HG03432 (cell line): ENCODE measurements at regions not wholly inside any gene's neighbourhood (a gene's known extent, or its start where the extent isn't known, plus 50 kb on each side); places are given as distances from the start of the nearest gene placed in this dataset.
"Not testable (repeated sequence)": the region's sequence is repeated elsewhere in the genome, so short reads cannot be mapped to it uniquely, and the experiment has no call there.

ENCODE experiments used
- ATAC-seq: cut with Tn5 transposase; IDR thresholded peaks from one replicate; pipeline ENCODE4 v1.9.1; 2021; ENCODE audit warnings: mild to moderate bottlenecking, moderate library complexity; ENCODE audit not compliant: unreplicated experiment

GRCh38 chr6:168864541-168865460 lies 388.8 kb downstream of the THBS2 start:
- no peak for ATAC-seq

DNA sequence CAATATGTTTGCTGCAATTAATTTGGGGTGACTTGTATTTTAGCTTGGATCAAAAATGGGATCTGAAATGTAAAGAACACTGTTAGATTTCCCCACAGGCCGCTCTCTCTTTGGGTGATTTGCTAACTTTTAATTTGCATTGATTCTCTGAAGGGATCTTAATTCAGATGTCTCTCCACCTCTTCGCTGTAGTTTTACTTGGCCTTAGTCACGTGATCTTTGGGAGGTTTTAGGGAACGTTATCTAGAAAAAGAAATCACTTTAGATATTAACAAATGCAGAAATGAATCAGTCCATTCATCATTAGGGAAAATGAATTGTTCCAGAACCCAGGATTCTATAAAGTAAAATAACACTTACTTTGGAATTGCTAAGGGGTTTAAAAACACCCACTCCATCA lies 390.2 kb downstream of the THBS2 start:
- ATAC-seq, result no peak

GRCh38 chr6:168862346-168862980 lies 391.2 kb downstream of the THBS2 start:
- no peak for ATAC-seq

DNA sequence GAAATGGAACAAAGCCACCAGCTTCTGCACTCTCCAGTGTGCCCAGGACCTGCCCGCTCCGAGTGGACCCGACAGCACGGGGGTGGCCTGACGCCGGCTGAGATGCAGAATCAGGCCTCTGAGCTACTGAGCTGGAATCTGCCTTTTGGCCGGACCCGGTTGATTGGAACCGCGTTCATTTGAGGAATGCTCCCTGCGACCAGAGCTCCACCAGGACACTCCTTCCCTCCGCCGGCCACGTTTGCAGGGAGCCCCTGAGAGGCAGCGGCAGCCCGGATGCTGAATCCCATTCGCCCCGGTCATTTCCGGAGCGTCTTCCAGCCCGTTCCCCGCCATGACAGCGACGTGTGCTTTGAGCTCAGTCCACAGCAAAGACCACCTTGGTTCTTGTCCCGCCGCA lies 392.7 kb downstream of the THBS2 start:
- no peak for ATAC-seq

DNA sequence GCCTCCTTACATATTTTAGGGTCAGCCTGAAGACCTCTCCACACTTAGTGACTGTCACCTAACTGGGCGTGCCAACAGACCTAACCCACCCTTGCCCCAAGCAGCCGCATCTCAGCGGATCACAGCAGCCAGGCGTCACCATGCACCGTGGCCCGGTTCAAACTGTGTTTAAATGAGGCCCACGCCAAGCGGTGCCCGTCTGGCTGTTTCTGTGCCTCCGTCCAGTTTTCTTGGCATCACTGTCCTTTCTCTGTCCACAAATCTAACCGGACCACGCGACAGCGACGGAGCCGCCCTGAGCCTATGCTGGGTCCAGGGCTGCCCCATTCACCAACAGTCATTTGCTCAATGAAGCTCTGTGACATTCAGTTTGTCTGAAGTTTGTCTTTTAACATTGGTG lies 393.3 kb downstream of the THBS2 start:
- no peak for ATAC-seq

GRCh38 chr6:168858926-168859325 lies 394.7 kb downstream of the THBS2 start:
- ATAC-seq, result no peak

- ATAC-seq, result no peak
Observed at GRCh38 chr6:168856914-168857313, 396.7 kb downstream of the THBS2 start.

GRCh38 chr6:168852376-168852884 lies 401.2 kb downstream of the THBS2 start:
- no peak for ATAC-seq

GRCh38 chr6:168851460-168852375 lies 401.9 kb downstream of the THBS2 start:
- no peak for ATAC-seq

- ATAC-seq, result not testable (repeated sequence)
Observed at GRCh38 chr6:168850027-168850736, 403.5 kb downstream of the THBS2 start.

DNA sequence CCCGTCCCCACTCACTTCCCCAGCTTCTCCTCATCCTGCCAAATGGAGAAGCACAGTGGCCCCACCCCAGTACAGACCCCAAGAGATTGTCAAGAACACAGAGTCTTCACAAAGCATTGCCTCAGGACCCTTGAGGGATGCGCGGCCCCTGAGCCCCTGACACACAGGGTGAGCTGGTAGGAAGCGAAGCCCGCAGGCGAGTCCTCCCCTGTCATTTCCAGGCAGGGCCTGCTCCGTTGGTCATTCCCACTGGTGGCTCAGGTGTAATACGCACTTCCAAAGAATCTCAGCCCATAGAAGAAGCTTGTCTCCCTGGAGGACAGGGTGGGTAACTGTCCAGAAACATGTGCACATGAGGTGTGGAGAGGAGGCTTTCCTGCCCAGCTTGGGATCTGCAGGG lies 404.2 kb downstream of the THBS2 start:
- no peak for ATAC-seq

DNA sequence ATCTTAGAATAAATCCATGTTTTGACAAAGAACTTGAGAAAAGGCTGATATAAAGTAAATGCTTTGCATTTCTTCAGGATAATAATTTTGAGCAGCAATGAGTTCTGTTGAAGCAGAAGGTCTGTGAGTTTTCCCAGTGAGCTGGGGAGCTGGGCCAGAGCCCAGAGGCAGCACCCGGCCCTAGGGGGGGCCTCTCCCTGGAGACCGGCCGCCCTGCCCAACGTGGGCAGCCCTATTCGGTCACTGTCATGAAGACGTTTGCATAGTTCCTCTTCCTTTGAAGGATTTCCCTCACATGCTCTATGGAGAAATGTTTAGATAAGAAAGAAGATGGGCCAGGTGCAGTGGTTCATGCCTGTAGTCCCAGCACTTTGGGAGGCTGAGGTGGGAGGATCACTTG lies 404.8 kb downstream of the THBS2 start:
- ATAC-seq, result no peak

- no peak for ATAC-seq
Observed at GRCh38 chr6:168844821-168845609, 404.0 kb downstream of the SMOC2 start.

- ATAC-seq, result not testable (repeated sequence)
Observed at GRCh38 chr6:168842632-168843212, 401.7 kb downstream of the SMOC2 start.

DNA sequence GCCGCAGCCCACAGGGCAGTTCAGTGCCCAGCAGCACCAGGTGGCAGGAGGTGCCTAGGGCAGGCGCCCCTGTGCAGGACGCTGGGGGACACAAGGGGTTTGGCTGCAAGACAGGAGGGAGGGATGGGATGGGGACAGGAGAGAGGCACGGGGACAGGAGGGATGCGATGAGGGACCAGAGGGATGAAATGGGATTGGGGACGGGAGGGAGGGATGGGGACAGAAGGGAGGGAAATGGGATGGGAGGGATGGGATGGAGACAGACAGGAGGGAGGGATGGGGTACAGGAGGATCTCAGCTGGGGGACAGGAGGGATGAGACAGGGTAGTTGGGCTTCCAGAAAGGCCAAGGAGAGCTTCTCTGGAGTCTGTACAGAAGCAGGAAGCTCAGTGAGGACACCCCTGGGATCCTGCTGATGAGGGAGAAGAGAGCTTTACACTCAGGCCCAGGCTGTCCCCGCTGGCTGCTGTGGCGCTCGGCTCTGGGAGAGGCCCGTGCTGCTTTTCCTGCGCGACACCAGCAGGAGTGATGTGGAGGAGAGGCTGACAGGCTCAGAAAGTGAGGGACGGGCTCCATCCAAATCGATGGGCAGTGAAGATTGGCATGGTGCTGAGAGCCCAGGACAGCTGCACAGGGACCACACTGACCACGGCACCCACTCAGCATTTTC lies 400.8 kb downstream of the SMOC2 start:
- no peak for ATAC-seq

- ATAC-seq, result not testable (repeated sequence)
Observed at GRCh38 chr6:168840932-168841331, 399.9 kb downstream of the SMOC2 start.

- ATAC-seq, result not testable (repeated sequence)
Observed at GRCh38 chr6:168840299-168840698, 399.3 kb downstream of the SMOC2 start.

DNA sequence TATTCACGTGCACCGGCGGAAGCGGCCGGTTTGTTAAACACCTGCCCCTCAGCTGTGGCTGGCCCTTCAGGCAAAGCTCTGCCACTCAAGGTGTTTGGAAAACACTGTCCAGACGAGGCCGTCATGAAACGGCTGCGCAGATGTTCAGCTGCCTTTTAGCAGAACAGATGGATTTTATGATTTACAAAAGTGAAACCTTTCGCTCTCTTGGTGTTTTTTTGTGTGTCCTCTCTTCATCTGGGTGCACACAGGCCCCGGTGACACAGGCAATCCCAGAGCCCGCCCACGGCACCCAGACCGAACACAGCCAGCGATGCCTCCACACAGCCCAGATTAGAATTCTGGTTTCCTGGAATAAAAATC lies 397.0 kb downstream of the SMOC2 start:
- no peak for ATAC-seq
